ENCODE measurements at regions not wholly inside any gene's neighbourhood (a gene's known extent, or its start where the extent isn't known, plus 50 kb on each side); places are given as distances from the start of the nearest gene placed in this dataset.

DNA sequence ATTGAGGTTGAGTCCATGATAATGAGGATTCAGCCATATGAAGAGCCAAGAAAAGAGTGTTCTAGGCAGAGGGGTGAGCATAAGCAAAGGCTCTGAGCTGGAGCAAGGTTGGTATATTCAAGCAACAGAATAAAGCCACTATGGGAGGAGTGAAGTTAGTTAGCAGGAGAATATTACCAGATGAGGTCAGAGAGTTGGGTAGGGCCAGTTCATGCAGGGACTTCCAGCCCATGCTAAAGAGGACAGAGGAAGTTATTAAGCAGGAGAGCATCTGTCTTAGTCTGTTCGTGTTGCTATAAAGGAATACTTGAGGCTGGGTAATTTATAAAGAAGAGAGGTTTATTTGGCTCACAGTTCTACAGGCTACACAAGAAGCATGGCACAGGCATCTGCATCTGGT is 57.1 kb upstream of the ATG10 start:
- Histone ChIP-seq H3K4me3 (ENCODE audit: low read length) (no peak overlapping the region), H3K36me3 (ENCODE audit: control insufficient read depth, insufficient read depth, low read length) (no peaks in the 10 kb centered on the region), H3K27me3 (ENCODE audit: control insufficient read depth, insufficient read depth, low read length) (no peaks in the 10 kb centered on the region), H3K9ac (ENCODE audit: low read length) (no peak overlapping the region), H3K4me1 (ENCODE audit: control insufficient read depth, insufficient read depth, low read length) (no peaks in the 10 kb centered on the region), H3K27ac (ENCODE audit: low read depth, low read length) (no peak overlapping the region)

DNA sequence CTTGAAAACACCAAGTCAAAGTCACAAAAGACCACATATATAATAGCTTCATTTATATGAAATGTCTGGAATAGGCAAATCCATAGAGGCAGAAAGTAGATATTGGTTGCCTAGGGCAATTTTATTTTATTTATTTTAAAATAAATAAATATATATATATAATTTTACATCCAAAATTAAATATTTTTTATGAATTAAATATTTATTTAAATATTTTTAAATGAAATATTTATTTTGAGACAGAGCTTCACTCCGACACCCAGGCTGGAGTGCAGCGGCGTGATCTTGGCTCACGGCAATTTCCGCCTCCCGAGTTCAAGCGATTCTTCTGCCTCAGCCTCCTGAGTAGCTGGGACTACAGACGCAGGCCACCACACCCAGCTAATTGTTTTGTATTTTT is 58.9 kb upstream of the ATG10 start:
- H3K4me3 ChIP-seq (ENCODE audit: low read length), result no peak overlapping the region
- no peaks in the 10 kb centered on the region for H3K36me3 ChIP-seq (ENCODE audit: control insufficient read depth, insufficient read depth, low read length)
- H3K9ac ChIP-seq (ENCODE audit: low read length), result no peak overlapping the region
- H3K27ac ChIP-seq (ENCODE audit: low read depth, low read length), result no peak overlapping the region
- no peaks in the 10 kb centered on the region for H3K27me3 ChIP-seq (ENCODE audit: control insufficient read depth, insufficient read depth, low read length)
- H3K4me1 ChIP-seq (ENCODE audit: control insufficient read depth, insufficient read depth, low read length), result no peaks in the 10 kb centered on the region

DNA sequence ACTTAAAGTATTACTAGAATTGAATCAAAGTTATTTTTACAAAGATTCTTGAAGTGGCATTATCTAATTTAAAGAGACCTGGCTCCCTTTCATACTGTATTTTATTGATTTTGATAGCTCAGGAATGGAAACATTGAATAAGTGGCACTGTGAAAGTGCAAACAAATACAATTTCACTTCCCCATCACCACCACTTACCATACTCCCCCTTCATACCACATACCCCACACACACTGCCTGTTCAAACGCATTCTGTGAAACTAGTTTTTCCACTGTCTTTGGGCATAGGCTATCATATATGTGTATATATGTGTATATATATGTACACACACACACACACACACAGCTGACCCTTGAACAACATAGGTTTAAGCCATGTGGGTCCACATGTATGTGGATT is 62.1 kb upstream of the ATG10 start:
- no peak overlapping the region for H3K9ac ChIP-seq (ENCODE audit: low read length)
- H3K36me3 ChIP-seq (ENCODE audit: control insufficient read depth, insufficient read depth, low read length), result no peaks in the 10 kb centered on the region
- H3K27ac ChIP-seq (ENCODE audit: low read depth, low read length), result no peak overlapping the region
- H3K4me3 ChIP-seq (ENCODE audit: low read length), result no peak overlapping the region
- no peaks in the 10 kb centered on the region for H3K4me1 ChIP-seq (ENCODE audit: control insufficient read depth, insufficient read depth, low read length)
- H3K27me3 ChIP-seq (ENCODE audit: control insufficient read depth, insufficient read depth, low read length), result no peaks in the 10 kb centered on the region

DNA sequence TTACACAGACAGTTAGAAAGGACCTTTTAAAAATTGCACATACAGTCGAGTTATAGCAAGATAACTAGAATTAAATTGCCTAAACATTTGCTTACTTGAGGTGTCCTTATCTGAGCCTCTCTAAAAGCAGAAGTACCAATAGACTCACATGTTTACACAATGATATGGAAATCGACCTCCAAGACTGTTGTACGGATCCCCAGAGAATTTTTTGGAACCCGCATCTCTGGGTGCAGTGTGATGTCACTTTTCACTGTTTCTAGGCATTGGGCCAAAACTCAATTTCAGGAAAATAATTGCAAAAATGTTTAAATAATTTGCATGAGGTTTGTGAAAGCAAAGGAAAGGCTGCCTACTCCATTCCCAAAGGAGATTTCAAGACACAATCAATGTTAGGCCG is 63.1 kb upstream of the ATG10 start:
- Histone ChIP-seq H3K9ac (ENCODE audit: low read length) (no peak overlapping the region), H3K4me3 (ENCODE audit: low read length) (no peak overlapping the region), H3K27ac (ENCODE audit: low read depth, low read length) (no peak overlapping the region), H3K36me3 (ENCODE audit: control insufficient read depth, insufficient read depth, low read length) (no peaks in the 10 kb centered on the region), H3K4me1 (ENCODE audit: control insufficient read depth, insufficient read depth, low read length) (no peaks in the 10 kb centered on the region), H3K27me3 (ENCODE audit: control insufficient read depth, insufficient read depth, low read length) (no peaks in the 10 kb centered on the region)

DNA sequence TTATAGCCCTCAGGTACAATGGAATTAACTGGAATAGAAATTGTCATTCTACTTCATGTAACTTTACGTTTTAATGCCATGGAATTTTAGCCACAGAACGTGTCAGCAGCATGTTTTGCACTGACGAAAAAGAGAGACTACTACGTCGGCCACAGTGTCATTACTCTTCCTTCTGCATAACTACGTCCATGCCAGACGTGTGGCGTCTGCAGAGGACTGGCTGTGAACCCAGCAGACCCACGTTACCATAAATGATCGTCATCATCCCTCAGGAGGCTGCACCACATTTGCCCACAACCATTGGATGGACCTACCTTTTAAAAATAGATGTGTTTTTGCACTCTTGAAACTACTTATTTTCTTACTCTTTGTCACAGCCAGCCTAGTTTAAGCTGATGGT is 63.8 kb upstream of the ATG10 start:
- H3K27me3 ChIP-seq (ENCODE audit: control insufficient read depth, insufficient read depth, low read length), result no peaks in the 10 kb centered on the region
- H3K27ac ChIP-seq (ENCODE audit: low read depth, low read length), result no peak overlapping the region
- no peak overlapping the region for H3K9ac ChIP-seq (ENCODE audit: low read length)
- no peak overlapping the region for H3K4me3 ChIP-seq (ENCODE audit: low read length)
- H3K4me1 ChIP-seq (ENCODE audit: control insufficient read depth, insufficient read depth, low read length), result no peaks in the 10 kb centered on the region
- H3K36me3 ChIP-seq (ENCODE audit: control insufficient read depth, insufficient read depth, low read length), result no peaks in the 10 kb centered on the region

DNA sequence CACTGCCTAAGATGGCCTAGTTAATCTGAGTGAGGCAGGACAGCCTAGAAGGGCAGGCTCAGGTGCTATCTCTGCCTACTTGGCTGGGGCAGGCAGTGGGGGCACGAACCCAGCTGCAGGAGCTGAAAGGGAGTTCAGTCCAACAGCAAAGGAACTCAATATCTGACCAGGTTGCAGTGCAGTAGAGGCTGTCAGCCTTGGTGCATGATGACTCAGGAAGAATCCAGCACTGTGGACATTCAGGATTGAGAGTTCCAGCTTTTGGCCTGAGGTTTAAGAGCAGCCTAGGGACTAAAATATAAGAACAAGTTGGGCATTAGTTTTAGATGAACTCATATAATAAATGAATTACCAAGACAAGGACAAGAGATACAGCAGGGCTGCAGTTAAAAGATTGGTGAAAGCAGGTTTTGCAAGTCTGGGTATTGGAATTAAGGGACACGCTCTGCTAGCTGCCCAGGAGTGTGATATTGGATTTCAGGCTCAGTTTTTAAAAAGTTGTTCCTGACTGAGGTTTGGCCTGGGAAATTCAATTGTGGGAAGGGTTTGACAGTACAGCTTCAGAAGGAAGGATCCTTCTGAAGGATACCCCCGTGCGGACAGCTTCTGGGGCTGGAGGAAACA is 64.7 kb upstream of the ATG10 start:
- no peaks in the 10 kb centered on the region for H3K36me3 ChIP-seq (ENCODE audit: control insufficient read depth, insufficient read depth, low read length)
- no peaks in the 10 kb centered on the region for H3K4me1 ChIP-seq (ENCODE audit: control insufficient read depth, insufficient read depth, low read length)
- H3K4me3 ChIP-seq (ENCODE audit: low read length), result no peak overlapping the region
- H3K27me3 ChIP-seq (ENCODE audit: control insufficient read depth, insufficient read depth, low read length), result no peaks in the 10 kb centered on the region
- no peak overlapping the region for H3K27ac ChIP-seq (ENCODE audit: low read depth, low read length)
- no peak overlapping the region for H3K9ac ChIP-seq (ENCODE audit: low read length)

DNA sequence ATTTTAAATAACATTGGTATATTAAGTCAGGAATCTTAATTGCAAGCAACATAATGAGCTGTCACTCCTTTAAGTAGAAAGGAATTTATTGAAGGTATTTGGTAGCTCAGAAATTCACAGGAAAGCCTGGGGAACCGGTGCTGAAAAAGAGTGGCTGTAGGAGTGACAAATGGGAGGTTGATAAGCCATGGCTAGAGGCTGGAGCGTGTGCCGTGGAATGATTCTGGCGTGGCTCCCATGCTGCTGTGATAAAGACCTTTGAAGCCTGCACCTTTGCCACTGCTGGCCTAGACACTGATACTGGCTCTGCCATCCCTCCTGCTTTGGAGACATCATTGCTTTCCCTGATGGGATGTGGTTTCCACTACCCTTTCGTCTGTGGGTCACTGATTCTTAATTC is 65.7 kb upstream of the ATG10 start:
- Histone ChIP-seq H3K4me1 (ENCODE audit: control insufficient read depth, insufficient read depth, low read length) (no peaks in the 10 kb centered on the region), H3K27ac (ENCODE audit: low read depth, low read length) (no peak overlapping the region), H3K4me3 (ENCODE audit: low read length) (no peak overlapping the region), H3K27me3 (ENCODE audit: control insufficient read depth, insufficient read depth, low read length) (no peaks in the 10 kb centered on the region), H3K36me3 (ENCODE audit: control insufficient read depth, insufficient read depth, low read length) (no peaks in the 10 kb centered on the region), H3K9ac (ENCODE audit: low read length) (no peak overlapping the region)

DNA sequence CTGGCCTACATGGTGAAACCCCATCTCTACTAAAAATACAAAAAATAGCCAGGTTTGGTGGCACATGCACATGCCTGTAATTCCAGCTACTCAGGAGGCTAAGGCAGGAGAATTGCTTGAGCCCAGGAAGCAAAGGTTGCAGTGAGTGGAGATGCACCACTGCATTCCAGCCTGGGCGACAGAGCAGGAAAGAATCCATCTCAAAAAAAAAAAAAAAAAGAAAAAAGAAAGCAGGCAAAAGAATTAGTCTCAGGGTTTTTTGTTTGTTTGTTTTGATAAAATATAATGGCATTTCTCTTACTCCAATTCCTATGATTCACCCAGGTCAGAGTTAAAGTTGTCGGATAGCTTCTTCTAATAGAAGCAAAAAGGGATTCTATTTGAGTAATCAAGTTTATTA is 67.0 kb upstream of the ATG10 start:
- no peak overlapping the region for H3K4me3 ChIP-seq (ENCODE audit: low read length)
- H3K36me3 ChIP-seq (ENCODE audit: control insufficient read depth, insufficient read depth, low read length), result no peaks in the 10 kb centered on the region
- no peak overlapping the region for H3K9ac ChIP-seq (ENCODE audit: low read length)
- no peaks in the 10 kb centered on the region for H3K4me1 ChIP-seq (ENCODE audit: control insufficient read depth, insufficient read depth, low read length)
- no peak overlapping the region for H3K27ac ChIP-seq (ENCODE audit: low read depth, low read length)
- no peaks in the 10 kb centered on the region for H3K27me3 ChIP-seq (ENCODE audit: control insufficient read depth, insufficient read depth, low read length)

DNA sequence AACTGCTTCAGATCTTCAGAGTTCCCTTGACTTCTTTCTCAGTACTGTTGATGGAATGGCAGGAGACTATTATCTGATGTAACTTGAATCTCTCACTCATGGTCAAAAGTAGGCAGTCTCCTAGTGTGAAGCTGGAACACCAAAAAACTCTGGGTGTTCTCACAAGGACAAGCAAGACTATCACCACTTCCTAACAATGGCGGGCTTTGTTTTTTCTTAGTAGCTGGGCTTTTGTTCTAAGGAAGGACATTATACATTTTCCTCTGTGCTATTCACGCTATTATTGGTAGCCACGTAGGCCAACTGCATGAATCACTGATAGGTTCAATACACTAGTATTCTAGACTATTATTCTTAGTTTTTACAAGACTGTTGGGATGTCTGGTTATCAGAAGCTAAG is 67.7 kb upstream of the ATG10 start:
- no peak overlapping the region for H3K27ac ChIP-seq (ENCODE audit: low read depth, low read length)
- no peaks in the 10 kb centered on the region for H3K4me1 ChIP-seq (ENCODE audit: control insufficient read depth, insufficient read depth, low read length)
- H3K27me3 ChIP-seq (ENCODE audit: control insufficient read depth, insufficient read depth, low read length), result no peaks in the 10 kb centered on the region
- H3K4me3 ChIP-seq (ENCODE audit: low read length), result no peak overlapping the region
- H3K9ac ChIP-seq (ENCODE audit: low read length), result no peak overlapping the region
- H3K36me3 ChIP-seq (ENCODE audit: control insufficient read depth, insufficient read depth, low read length), result no peaks in the 10 kb centered on the region

DNA sequence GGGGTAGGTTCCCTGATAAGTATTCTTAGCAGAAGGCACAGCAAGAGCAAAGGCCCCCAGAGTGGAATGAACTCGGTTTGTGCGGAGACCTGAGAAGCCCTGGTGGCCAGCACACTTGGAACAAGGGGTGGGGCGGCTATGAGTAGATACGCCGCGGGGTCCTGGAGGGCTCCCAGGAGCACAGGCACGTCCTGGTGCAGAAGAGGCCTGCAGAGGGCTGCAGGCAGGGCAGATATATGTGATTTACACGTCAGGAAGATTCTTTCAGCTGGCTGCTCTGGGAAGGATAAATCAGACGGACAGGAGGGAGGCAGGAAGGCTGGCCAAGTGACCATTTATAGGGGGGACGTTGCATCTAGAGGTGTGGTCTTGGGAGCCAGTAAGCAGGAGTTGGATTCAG is 70.2 kb upstream of the ATG10 start:
- Histone ChIP-seq H3K9ac (ENCODE audit: low read length) (no peak overlapping the region), H3K36me3 (ENCODE audit: control insufficient read depth, insufficient read depth, low read length) (no peaks in the 10 kb centered on the region), H3K27ac (ENCODE audit: low read depth, low read length) (no peak overlapping the region), H3K27me3 (ENCODE audit: control insufficient read depth, insufficient read depth, low read length) (no peaks in the 10 kb centered on the region), H3K4me1 (ENCODE audit: control insufficient read depth, insufficient read depth, low read length) (no peaks in the 10 kb centered on the region), H3K4me3 (ENCODE audit: low read length) (no peak overlapping the region)

DNA sequence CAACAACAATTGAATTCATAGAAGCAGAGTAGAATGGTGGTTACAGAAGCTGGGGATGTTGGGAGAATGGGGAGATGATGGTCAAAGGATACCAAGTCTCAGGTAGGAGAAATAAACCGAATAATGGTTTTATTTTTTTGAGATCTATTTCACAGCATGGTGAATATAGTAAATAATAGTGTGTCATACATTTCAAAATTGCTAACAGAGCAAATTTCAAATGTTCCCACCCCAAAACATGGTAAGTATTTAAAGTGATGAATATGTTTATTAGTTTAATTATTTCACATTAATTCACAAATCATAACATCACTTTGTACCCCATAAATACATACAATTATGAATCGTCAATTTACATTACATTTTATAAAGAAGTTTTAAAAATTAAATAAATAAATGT is 72.7 kb upstream of the ATG10 start:
- Histone ChIP-seq H3K36me3 (ENCODE audit: control insufficient read depth, insufficient read depth, low read length) (no peaks in the 10 kb centered on the region), H3K4me3 (ENCODE audit: low read length) (no peak overlapping the region), H3K27ac (ENCODE audit: low read depth, low read length) (no peak overlapping the region), H3K4me1 (ENCODE audit: control insufficient read depth, insufficient read depth, low read length) (no peaks in the 10 kb centered on the region), H3K9ac (ENCODE audit: low read length) (no peak overlapping the region), H3K27me3 (ENCODE audit: control insufficient read depth, insufficient read depth, low read length) (no peaks in the 10 kb centered on the region)

DNA sequence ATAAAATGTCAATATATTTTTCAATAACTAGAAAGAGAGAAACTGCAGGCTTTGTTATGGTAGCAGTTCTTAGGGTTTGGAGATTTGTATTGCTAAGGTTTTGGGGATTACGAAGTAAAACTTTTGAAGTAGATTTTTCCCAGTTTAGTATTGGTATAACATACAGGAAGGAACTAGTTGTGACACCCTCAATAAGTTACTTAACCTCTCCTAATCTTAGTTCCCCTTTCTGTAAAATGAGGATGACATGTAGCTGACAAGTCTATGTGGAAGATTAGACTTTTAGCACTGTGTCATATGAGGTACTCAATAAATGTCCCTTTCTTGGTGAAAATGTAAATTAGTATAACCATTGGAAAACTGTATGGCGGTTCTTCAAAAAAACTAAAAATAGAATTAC is 73.4 kb upstream of the ATG10 start:
- Histone ChIP-seq H3K36me3 (ENCODE audit: control insufficient read depth, insufficient read depth, low read length) (no peaks in the 10 kb centered on the region), H3K27ac (ENCODE audit: low read depth, low read length) (no peak overlapping the region), H3K4me3 (ENCODE audit: low read length) (no peak overlapping the region), H3K27me3 (ENCODE audit: control insufficient read depth, insufficient read depth, low read length) (no peaks in the 10 kb centered on the region), H3K4me1 (ENCODE audit: control insufficient read depth, insufficient read depth, low read length) (no peaks in the 10 kb centered on the region), H3K9ac (ENCODE audit: low read length) (no peak overlapping the region)

DNA sequence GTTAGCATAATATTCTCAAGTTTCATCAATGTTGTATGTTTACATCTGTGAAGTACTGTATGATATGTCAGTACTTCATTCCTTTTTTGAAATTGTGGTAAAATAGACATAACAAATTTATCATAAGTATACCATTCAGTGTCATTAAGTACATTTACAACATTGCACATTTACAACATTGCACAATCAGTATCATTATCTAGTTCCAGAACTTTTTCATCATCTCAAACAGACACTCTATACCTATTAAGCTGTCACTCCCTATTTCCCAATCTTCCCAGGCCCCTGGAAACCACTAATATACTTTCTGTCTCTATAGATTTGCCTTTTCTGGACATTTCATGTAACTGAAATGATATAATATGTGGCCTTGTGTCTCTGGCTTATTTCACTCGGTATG is 75.1 kb upstream of the ATG10 start:
- no peak overlapping the region for H3K4me3 ChIP-seq (ENCODE audit: low read length)
- H3K4me1 ChIP-seq (ENCODE audit: control insufficient read depth, insufficient read depth, low read length), result no peaks in the 10 kb centered on the region
- H3K27me3 ChIP-seq (ENCODE audit: control insufficient read depth, insufficient read depth, low read length), result no peaks in the 10 kb centered on the region
- H3K36me3 ChIP-seq (ENCODE audit: control insufficient read depth, insufficient read depth, low read length), result no peaks in the 10 kb centered on the region
- H3K27ac ChIP-seq (ENCODE audit: low read depth, low read length), result no peak overlapping the region
- no peak overlapping the region for H3K9ac ChIP-seq (ENCODE audit: low read length)
